ENCODE measurements at regions not wholly inside any gene's neighbourhood (a gene's known extent, or its start where the extent isn't known, plus 50 kb on each side); places are given as distances from the start of the nearest gene placed in this dataset.

DNA sequence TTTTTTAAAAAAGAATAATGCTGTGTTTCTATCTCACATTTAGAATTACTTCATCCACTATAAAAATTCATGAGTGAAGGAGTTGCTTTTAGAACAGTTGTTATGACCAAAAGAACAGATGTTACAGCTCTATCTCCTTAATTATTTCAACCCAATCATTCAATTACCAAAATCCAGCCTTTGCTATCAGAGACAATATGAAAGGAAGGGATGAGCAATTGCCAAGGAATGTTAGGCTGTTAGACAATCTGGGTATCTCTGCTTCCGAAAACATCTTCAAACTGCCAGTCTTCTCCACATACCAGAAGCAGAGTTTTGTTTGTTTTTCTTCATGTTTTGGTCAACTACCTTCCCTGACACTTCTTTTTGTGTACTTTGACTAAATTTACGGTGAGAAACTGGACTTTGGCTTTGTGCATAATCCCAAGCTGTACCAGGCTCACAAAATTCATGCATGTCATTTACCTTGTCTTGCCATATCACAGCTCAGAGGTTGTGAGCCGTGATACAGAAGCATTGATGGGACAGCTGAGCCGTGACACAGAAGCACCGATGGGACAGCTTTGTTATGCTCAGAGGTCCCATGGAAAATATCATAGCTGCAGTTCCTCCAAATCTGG lies 405.5 kb downstream of the KIF4B start:
- ATAC-seq, result no peak

DNA sequence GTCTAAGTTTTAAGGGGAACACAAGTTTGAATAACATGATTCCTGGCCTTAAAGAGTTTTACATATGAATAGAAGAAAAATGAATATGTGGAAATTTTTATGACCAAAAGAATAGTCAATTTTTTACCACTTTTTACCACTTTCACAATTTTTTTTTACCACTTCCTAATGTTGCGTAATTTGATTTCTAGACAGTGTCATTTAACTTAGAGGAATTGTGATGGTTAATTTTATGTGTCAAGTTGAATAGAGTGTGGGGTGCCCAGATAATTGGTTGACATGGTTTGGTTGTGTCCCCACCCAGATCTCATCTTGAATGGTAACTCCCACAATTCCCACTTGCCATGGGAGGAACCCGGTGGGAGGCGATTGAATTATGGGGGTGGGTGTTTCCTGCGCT lies 416.6 kb downstream of the KIF4B start:
- ATAC-seq, result no peak

DNA sequence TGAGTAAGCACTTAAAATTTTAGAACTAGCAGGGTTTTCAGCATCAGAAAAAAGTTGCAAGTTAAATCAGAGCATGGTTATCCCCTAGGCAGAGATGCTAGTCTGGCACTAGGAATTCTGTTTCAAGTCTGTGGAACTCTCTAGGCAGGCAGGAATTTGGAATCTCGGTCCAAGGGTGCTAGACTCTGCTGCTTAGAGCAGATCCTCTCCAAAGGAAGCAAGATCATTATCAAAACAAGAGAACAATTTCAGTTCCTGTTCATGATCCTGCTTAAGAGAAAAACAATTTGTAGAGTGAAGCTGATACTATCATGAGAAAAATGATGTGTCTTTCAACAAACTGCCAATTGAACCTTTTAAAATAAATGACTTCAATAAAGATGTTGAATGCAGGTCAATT lies 420.7 kb downstream of the KIF4B start:
- no peak for ATAC-seq

DNA sequence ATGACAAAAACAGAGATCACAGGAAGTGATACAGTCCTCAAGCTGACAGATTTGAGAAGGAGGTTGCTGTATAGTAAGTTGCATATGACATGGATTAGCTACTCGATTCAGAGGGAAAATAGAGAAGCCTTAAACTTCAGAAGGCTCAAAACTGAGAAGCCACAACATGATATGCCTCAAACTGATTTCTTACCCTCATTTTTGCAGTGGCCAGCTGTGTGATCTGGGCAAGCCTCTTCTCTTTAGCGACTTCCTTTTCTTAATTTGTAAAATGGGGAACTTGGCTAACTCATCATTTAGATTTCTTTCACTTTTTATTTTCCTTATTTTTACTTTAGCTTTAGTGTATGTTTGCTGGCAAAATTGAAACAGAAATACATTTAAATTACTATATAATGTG lies 421.1 kb downstream of the KIF4B start:
- no peak for ATAC-seq

DNA sequence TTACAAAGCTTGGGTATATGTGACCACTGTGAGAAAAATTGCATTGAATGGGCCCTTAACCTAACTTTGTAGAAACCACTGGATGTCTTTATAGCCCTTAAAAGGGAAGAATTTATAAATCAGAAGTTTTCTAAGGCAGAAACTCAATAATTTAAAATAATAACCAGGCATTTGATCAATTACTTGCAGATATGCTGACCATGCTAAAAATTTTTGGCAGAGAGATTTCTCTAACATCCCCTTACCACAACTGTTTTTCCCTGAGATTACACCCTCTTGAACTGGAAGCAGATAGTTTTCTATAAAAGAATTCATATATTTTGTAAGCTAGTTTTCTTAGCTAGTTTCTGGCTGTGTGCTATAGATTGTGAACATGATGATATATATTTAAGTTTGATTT lies 428.3 kb downstream of the KIF4B start:
- ATAC-seq, result no peak

DNA sequence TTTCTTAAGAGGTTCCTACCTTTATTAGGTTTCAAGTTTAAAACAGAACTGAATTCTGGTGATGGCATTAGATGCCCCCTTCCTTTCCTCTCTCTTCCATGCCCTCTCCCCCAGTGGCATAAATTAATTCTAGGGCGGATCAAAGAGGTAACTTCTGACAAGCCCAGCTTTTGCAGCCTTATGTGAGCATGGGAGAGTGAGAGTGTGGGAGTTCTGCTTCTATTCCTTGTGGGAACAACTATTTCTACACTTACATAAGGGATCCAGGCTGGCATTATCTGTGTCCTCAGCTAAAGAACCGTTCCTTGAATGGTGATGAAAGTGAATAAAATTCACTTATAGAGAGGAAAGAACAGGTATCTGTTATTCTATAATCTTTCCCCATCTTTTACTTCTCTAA lies 437.6 kb downstream of the KIF4B start:
- no peak for ATAC-seq

DNA sequence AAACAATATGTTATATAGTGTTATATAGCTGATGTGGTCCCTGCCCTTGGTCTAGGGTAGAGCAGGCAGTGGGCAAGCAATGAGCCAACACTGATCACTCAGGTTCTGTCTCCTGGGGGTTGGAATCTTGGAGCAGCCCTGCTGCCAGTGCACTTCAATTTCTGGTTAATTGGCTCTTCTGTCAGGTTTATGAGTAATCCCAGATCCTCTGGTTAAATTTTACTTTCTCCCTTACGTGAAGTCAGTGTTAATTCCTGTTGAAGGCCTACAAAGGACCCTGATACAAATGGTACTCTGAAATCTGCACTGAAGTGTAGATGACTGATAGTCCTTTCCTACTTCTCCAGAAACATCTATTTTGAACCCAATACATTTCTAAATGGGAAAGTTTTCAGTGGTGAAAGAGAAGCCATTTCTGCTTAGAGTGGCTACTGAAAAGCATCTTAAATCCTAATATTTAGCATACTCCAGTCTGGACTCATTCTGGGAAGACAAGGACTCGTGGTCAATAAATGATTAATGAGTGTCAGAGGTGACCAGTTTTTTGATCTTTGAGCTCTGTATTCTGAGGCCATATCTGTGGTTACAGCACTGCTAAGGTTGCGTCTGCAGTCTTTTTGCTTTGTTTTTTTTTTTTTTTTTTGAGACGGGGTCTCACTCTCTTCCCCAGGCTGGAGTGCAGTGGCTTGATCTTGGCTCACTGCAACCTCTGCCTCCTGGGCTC lies 442.4 kb downstream of the KIF4B start:
- ATAC-seq, result no peak

DNA sequence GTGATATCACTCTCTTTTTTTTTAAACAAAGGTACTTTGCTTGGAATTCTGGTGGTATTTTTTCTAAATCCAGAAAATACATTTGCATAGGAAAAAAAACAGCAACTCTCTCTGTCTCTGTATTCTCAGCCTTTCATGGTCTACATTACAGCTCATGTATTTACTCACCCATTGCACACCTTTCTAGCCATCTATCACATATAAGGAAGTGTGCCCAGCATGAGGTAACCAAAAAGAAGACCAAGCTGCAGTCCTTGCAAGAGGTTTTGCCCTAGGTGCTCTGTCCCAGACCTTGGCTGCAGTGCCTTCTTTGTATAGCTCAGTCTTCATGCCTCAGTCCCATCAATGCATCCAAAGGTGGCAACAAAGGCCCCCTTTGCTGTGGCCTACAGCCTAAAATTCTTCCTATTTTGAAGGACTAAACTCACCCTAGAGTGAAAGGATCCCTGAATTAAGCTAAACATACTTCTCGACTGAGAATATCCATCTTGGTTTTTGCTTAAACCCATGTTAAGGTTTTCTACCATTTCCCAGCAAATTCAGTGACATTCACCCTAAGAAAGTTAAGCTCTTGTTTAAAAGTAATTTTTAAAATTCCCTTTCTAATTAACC lies 446.4 kb downstream of the KIF4B start:
- no peak for ATAC-seq

DNA sequence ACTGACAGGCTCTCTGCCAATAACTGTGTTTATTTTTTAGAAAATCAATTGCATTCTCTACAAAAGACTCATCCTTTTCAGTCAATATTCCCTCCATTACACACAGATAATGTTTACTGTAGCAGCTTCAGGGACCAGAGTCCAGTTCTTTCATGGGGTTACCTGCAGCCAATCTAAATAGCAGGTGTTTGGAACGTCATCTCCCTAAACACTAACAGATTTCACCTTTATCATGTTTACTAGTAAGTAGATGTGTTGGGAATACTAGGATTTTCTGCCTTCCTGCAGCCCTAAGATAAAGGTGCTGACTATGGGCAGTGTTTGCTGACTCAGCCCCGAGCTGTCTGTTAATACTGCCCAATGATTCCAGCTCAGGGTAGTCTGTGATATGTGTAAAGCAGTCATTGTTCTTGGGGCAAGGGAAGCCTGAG lies 447.0 kb downstream of the KIF4B start:
- no peak for ATAC-seq

DNA sequence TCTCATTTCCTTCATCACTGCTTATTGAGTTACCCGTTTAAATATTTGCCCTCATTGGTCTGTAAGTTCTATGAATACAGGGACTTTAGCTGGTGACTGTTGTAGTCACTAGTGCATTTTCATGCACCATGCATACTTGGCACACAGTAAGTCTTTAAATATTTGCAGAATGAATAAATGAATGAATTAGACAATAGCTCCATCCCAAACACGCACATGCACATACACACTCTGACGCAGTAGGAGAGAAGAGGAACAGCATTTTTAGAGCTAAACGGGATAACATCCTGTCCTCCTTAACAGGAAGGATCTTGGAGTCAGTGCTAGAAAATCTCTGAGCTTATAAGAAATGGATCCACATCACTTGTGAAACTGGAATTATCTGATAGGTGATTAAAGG lies 447.7 kb downstream of the KIF4B start:
- ATAC-seq, result no peak

DNA sequence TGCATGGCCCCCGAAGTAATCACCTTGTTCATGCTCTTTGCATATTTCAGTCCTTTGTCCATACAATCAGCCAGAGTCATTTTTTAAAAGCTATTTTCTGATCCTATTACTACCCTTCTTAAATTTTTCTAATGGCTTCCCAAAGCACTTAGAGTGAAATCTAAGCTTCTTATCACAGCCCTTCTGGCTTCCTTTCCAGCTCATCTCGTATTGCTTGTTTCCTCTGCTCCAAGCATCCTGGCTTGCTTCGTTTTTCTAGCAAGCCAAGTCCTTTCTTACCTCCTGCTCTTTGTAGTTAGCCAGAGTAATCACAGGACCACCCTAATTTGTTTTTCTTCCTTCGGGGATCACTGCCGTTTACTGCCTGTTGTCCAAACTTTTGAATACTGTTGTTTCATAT lies 453.3 kb downstream of the KIF4B start:
- ATAC-seq, result no peak

DNA sequence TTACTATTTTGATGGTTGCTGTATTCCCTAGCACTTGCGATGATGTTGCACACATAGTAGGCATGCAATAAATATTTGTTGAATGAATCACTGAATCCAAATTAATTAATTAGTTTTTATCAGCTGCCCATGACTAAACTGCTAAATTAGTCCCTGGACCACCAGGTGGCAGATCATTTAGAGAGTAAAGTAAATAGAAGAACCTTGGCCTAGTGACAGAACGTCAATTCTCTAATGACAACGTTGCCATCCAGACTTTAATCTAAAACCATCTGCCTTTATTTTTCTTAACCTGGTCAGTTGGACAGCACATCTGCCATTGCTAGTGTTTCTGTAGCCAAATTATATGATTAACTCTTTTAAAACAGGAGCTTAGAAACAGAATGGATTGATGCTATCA lies 457.5 kb downstream of the KIF4B start:
- no peak for ATAC-seq

DNA sequence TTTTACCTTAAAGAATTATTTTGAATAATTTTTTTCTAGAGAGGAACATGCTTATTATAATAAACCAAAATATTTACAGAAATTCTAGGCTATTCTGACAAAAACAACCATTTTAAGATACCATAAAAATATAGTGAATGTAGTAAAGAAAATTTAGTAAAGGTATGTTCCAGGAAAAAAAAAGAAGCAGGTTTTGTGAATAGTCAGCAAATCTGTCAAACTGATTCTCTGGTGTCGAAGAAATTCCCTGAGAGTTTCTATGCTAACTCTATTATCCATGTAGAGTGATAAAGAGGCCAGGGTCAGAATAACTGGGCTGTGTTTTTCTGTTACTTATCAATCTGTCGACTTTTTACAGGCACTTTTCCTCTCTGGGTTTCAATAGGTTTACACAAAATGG lies 459.2 kb downstream of the KIF4B start:
- no peak for ATAC-seq

DNA sequence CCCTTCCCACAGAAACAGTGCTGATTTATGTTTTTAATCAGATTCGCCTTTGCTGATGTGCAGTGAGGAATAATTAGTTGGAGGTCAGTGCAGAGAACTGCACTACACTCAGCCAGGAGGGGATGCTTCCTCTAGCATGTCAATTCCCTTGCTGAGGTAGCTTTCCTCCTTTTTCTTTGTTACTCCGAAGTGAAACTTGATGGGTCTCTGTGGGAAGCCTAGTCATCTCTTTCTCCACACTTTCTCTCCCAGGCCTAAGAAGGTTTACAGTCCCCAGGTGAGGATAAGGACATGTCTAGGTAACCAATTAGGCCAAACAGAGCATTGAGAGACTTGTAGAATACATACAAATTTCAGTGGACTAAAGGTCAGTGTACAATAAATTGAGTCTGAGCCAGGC lies 461.8 kb downstream of the KIF4B start:
- no peak for ATAC-seq

DNA sequence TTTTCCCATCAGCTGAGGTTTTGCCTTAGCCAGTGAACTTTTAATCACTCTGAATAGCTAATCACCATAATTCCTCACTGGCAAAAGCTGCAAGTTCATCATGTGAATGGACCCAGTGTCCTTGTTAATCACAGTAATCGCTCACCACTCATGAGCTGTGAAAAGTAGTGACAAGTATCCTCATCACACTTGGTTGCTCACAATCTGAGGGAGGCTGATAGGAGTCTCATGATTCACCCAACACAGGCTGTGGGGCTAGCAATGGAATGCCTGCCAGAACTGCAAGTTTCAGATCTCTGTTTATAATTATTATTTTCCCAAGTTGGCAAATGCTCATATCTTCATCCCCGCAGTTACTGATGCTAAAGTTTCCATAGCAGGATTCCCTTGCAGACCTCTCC lies 467.2 kb downstream of the KIF4B start:
- no peak for ATAC-seq

DNA sequence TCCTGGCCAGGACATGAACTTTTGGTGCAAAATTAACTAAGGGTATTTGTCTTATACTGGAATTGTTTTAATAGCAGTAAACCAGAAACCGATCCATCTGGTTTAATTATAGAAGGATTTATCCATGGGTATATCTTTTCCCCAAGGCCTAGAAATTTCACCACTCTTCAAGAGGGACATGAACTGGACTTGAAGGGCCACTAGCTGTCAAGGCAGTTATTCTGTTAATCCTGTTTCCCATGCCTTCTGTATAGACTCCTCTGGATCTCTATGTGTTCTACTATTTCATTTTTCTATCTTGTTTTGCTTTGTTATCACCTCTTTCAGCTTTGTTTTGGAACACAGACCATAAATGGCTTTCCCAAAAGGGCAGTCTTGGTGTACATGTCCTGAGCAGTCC lies 467.6 kb downstream of the KIF4B start:
- ATAC-seq, result no peak

DNA sequence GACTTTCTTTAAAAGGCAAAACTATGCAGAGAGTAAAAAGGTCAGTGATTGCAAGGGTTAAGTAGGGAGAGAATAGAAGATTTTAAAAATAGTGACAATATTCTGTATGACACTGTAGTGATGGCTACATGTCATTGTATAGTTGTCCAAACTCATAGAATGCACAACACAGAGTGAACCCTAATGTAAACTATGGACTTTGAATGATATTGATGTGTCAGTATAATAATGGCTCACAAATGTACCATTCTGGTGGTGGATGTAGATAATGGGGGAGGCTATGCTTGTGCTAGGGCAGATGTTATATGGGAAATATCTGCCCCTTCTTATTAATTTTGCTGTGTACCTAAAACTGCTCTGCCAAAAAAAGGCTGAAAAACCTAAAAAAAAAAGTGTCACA lies 468.9 kb downstream of the KIF4B start:
- ATAC-seq, result no peak

DNA sequence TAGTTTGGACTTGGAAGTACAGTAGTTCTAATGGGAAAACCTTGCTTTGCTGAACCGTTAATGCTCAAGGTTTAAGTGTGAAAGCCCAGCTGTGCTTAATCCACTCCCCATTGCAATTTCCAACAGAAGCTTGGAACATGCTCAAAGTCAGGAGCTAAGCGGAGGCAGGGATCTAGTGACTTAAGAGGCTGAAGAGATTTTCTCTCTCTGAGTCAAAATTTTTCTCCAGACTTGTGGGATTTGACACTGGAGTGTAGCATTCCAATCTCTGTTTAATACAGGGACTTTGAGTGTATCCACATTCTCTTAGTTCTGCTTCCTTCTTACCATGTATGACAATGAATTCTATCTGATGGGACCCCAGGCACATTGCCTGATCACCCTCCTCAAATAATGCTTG lies 471.8 kb downstream of the KIF4B start:
- no peak for ATAC-seq

DNA sequence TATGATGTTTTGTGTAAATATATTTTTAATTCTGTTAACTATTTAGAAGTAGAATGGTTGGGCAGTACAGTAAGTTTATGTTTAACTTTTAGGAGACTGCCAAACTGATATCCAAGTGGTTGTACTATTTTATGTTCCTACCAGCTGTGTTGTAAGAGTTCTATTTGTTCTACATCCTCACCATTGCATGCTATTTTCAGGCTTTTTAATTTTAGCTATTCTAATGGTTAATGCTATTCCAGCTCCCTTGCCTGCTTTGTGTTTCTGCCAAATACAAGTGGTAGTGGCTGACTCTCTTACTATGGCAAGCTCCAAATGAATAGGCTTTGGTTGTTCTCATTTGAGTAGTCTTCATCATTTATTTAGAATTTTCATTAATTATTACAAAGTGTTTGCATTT lies 476.4 kb downstream of the KIF4B start:
- ATAC-seq, result no peak

DNA sequence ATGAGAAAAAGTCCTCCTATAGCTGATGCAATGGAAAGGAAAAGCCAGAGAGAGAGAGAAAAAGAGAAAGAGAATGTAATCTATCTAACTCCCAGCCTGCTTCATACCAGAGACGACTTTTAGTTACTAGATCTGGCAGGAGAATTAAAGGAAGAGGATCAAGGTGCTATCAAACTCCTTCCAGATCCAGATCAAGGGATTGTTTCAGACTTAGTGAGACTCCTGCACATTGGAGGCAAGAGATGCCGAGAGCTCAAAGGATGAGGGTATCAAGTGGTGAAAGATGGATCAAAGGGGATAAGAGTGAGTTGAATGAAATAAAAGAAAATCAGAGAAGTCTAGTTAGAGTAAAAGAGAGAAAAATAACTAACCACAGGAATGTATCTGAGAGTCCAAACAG lies 478.6 kb downstream of the KIF4B start:
- no peak for ATAC-seq

DNA sequence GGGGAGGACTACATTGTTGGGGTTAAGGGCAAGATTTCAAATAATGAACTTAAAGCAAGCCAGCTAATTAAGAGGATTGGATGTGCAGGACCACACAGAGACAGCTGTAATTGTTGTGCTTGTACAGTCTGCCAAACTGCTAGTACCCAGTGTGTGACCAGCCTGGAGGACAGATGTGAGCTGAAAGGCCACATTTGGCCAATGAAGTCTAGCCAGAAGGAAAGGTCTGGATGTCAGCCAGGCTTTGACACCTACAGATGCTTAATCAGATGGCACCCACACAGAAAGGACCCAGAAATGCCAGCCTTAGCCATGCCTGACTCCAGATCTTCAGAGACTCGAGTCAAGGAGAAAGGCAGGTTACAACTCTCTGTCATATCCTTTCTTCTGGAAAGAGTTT lies 491.1 kb downstream of the KIF4B start:
- ATAC-seq, result no peak

DNA sequence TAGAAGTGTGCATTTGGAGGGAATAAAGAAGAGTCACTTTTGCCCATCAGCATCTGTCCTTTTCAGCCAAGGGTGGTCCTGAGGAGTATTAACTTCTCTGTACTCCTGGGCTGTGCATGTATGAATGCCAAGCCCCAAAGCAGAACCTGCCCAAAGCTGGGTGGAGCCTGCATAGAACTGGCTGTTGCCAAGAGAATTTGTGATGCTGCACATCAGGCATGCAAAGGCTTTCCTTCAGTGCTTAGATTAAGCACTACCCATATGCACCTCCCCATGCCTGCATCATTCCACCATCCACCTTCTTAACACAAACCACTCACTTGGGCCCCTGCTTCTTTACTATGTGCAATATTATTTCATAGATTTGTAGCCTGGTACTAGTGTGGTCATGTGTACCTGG lies 493.8 kb downstream of the KIF4B start:
- ATAC-seq, result no peak

DNA sequence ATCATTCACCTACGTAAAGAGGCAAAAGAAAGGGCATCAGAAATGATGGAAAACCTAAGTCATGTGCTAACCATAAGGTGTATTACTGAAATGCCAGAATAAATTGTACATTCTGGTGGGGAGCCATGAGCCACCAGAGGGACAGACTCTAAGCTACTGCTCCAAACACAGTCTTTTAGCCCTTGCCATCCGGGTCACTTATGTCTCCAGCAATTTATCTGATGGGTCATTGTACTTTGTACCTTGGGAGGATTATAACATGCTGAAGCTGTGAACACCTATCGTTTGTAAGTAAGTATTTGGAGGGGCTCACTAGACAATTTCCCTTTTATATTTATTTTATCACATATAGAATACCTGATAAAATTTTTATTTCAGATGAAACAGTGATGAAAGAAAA lies 495.1 kb downstream of the KIF4B start:
- no peak for ATAC-seq

DNA sequence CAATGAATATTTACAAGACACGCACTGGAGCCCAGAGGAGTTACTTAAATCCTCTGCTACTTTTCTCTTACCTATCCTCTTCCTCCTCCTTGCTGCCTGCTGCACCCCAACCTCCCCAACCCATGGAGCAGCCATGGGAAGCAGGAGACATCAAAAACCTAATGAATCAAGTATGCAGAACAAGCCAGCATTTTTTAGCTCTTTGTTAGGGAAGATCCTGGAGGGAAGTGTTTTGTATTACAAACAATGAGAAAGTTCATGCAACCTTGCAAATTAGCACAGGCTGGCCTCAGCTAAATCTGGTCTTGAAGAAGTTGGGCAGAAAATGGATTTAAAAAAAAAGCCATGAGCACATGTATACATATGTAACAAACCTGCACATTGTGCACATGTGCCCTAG lies 498.8 kb downstream of the KIF4B start:
- ATAC-seq, result no peak

DNA sequence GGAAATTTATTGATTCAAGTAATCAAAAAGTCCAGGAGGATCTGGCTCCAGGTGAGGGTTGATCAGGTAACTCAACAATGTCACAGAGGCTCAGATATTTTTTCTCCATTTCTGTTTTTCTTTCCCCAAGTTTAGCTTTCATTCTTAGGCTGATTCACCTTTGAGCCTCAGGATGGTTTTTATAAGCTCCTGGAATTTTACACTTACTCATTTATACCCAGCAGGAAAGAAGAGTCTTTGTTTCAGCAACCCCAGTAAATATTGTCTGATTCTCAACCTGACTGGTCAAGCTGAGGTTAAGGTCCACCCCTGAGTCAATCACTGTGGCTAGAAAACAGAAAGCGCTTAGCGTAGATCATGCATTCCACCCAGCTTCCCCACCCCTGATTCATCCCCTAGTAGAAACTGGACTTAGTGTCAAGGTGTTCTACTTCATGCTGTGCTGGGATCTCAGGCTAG lies 500.6 kb downstream of the KIF4B start:
- no peak for ATAC-seq

Data from activated CD4-positive, CD25-positive, alpha-beta regulatory T cell treated with anti-CD3 and anti-CD28 coated beads, Interleukin-2, amount 50 U/mL, for 24 hours (primary cell).